HG03064 (cell line): ENCODE measurements at regions not wholly inside any gene's neighbourhood (a gene's known extent, or its start where the extent isn't known, plus 50 kb on each side); places are given as distances from the start of the nearest gene placed in this dataset.

Source experiments
- ATAC-seq: cut with Tn5 transposase; IDR thresholded peaks from one replicate; pipeline ENCODE4 v1.9.1; 2021; ENCODE audit warnings: low read depth; ENCODE audit not compliant: unreplicated experiment

- ATAC-seq, result no peak
Observed at GRCh38 chr14:82502043-82502442, 968.4 kb upstream of the SEL1L start.

DNA sequence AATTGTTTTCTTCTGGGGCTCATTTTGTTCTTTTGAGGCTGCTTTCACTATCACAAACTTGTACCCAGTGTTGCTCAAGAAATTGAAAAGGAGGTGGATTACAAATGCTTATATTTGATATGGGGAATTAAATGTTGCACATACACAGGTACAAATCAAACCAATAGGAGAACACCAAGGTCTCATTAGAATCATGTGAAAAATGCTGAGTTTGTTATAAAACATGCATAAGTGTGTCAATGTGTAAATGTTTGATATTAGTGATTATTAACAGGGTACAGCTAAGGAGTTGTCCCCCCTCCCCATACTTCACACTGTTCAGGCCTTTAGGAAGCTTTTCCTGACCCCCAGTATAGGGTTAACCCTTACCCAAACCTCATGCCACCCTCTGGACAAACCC is 971.2 kb upstream of the SEL1L start:
- no peak for ATAC-seq

- no peak for ATAC-seq
Observed at GRCh38 chr14:82510007-82510406, 976.4 kb upstream of the SEL1L start.

DNA sequence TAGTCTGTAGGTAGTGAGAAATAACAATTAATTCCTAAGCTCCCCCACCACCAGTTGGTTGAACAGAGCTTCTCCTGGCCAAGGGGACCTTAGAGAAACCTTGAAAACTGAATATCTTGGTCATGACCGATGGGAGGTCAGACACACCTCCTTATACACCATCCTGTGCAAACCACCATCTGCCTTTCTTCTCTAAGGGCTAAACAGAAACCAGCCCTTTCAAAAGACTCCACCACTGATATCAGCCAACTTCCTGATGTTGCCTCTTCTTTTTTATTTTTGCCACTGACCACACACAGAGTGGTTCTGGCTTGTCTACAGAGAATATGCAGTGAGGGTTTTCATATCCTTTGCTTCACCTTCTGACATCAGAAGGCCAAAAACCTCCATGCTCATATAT is 977.7 kb upstream of the SEL1L start:
- no peak for ATAC-seq

DNA sequence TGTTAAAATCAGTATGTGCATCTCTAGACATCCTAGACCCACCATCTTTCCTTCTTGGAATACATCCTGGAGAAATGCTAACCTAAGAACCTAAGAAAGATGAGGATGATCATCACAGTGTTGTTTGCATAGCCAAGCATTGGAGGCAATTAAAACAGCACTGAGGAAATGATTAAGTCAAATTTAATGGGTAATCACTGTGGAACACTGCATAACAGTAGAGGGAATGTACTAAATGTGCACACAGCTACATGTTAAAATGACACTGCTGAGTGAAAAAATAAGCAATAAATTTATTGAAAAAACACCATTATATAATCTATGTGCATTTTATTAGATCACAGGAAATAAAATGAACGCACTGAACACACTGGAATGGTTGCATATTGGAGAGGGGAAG is 987.1 kb upstream of the SEL1L start:
- no peak for ATAC-seq

GRCh38 chr14:82521191-82521590 is 987.5 kb upstream of the SEL1L start:
- ATAC-seq, result no peak

- ATAC-seq, result no peak
Observed at GRCh38 chr14:82528016-82528415, 994.4 kb upstream of the SEL1L start.

DNA sequence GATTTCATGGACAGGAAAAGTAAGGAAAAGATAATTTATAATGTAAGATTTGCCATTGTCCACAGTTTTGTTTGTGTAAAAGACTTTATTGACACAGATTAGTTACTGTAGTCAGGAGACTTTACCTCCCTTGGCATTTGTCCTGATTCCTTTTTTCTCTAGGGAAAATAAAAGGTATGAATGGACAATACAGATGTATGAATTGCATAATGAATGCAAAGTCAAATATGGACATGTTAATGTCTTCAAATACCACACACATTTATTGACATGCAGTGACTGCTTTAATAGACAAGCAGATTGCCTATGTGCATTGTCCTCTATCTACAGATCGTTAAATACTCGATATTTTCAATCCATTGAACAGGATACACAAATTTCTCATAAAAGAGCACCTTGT is 999.7 kb upstream of the SEL1L start:
- no peak for ATAC-seq

- no peak for ATAC-seq
Observed at GRCh38 chr14:82536566-82536965, 1002.9 kb upstream of the SEL1L start.

DNA sequence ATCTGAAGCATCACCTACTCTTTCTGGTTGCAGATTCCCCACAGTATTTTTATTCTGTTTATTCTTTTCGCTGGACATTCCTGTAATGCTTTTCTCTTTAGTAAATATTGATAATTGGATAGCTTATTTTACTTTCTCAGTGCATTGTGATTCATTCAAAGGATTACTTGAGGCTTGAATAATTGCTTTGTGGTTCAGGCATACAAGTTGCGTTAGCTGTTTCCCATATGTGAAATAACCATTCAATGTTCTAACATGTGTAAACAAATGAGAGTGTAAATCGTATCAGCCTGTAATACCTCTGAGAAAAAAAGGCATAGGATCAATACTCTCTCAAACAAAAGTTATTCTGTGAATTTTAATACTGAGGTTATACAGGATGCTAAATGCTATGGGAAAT is 1004.2 kb upstream of the SEL1L start:
- no peak for ATAC-seq

GRCh38 chr14:82546401-82546800 is 1012.7 kb upstream of the SEL1L start:
- no peak for ATAC-seq

DNA sequence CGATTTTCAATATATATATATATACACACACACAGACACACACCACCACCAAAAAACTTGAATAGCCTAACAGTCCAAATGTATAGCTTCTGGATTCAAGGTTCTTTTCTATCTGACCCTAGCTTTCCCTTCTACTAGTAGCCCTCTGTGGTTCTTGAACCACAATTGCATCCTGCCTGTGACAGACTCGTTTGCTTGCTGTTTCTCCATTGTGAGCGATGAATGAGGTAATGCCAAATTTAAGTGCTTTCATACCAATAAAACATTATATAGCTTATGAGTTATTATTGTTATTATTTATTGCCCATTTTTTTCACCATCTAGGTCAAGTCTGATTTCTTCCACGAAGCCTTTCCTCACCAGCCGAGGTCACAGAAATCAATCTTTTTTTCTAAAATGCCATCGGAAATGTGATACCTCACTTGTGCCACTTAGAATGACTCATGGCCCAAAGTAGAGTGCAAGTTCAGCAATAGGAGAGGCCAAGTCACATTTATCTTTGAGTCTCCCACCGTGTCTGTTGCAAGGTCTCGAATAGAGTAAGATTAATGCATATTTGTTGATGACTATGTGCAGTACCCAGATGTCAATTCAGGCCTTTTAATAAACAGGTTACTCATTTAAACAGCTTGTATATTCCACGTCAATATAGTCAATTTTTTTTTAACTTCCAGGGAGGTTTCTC is 1015.8 kb upstream of the SEL1L start:
- no peak for ATAC-seq

DNA sequence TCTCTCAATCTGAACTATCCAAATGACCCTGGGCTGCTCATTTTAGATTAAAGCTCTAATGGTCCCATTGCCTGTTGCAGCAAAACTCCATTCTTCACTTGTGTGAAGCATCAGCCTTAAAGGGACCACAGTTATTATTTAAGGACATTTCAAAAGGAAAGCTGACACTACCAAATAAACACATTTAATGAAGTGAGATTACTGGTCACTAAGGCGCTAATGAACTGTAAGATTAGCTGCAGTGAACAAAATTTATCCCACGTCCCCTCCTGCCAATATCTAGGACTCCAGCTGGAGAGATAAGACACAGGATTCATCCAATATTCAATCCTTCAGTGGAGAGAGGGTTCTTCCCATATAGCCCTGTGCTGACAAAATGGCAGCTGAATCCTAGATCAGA is 1029.2 kb upstream of the SEL1L start:
- ATAC-seq, result no peak

GRCh38 chr14:82565825-82566224 is 1032.2 kb upstream of the SEL1L start:
- ATAC-seq, result no peak

DNA sequence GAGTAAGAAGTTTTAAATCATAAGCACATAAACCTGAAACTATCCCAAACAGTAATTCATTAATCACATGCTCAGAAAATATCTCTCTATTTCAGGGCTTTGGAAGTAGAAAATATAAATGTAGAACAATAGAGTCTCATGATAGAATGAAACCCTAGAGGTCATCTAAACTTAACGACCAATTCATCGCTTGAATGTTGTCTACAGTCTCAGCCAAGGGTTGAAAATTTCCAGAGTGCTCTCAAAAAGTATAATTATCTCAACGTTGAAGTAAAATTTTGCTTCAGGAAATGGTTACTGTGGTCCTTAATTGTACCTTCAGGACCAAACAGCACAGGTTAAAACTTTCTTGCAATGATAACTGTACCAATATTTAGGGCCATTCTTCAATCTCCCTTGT is 1053.6 kb upstream of the SEL1L start:
- no peak for ATAC-seq

GRCh38 chr14:82595466-82595865 is 1061.8 kb upstream of the SEL1L start:
- no peak for ATAC-seq

DNA sequence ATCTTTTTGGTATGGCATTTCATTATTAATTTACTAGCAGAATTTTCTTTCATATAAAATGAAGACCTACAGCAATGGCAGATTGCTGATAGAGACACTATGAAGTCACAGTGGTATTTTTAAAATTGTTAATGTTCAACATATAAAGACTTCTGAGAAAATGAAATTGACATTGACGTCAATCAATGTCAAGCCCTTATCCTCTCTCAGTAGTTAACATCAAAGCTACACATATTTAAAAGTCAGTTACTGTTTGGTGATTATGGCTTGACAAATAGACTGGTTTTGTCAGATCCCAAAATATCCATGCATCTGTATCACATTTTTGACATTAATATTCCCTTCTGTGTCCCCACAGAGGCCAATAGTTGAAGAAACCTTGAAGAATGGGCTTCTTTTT is 1069.1 kb upstream of the SEL1L start:
- ATAC-seq, result no peak

DNA sequence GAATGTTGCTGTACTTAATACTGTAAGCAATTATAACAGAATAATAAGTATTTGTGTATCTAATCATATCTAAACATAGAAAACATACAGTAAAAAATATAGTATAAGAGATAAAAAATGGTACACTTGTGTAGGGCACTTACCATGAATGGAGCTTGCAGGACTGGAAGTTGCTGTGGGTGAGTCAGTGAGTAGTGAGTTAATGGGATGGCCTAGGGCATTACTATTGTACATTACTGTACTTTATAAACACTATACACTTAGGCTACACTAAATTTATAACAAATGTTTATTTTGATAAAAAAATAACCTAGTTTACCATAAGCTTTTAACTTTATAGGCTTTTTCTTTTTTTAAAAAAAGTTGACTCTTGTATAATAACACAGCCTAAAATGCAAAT is 1071.2 kb upstream of the SEL1L start:
- no peak for ATAC-seq

GRCh38 chr14:82621881-82622450 is 1088.3 kb upstream of the SEL1L start:
- ATAC-seq, result no peak

- ATAC-seq, result no peak
Observed at GRCh38 chr14:82626156-82627066, 1092.8 kb upstream of the SEL1L start.

DNA sequence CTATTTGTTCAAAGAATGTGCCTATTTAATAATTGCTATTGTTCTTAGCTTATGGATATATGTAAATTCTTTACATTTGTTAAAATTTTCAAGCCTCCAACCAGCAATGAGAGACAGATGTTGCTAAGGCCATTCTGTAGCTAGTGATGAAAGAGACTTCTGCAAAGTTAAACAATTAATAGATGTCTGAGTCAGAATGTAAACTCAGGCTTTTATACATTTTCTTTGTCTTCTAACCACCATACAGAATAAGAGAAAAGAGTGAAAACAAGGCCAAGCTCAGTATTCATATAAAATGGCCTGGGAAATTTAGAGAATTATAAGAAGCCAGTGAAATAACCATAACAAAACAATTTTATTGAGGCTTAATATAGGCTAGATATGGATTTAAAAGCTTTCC is 1102.3 kb upstream of the SEL1L start:
- no peak for ATAC-seq

DNA sequence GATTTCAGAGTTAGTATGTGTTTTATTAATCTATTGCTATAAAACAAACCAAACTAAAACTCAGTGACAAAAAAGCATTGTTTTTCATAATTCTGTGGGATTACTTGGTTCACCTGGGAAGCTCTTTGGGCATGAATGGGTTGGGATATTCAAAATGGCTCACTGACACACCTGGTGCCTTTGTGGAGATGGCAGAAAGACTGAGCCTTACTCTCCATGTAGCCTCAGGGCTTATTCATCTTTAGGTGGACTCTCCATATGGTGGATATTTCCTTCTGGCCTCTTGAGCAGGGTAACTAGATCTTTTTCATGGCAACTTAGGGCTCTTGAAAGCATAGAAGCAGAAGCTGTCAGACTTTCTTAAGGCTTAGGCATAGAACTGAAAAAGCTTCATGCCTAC is 1102.8 kb upstream of the SEL1L start:
- no peak for ATAC-seq
